K562 (cell line): ENCODE measurements at regions not wholly inside any gene's neighbourhood (a gene's known extent, or its start where the extent isn't known, plus 50 kb on each side); places are given as distances from the start of the nearest gene placed in this dataset.

Source experiments
- CBX5 ChIP-seq: IDR thresholded peaks from 2 replicates; pipeline ENCODE4 v1.6.1; 2014; ENCODE audit warnings: low read depth, borderline replicate concordance
- CHD7 ChIP-seq: fragments of 200-600 bp; sonication (generic); IDR thresholded peaks from one replicate; pipeline ENCODE4 v1.6.1; 2012; ENCODE audit warnings: mild to moderate bottlenecking, low read depth, low read length, inconsistent platforms
- DACH1 ChIP-seq: fragments of 450-650 bp; IDR thresholded peaks from 2 replicates; pipeline ENCODE4 v1.6.1; 2018; ENCODE audit not compliant: partially characterized antibody
- KDM1A ChIP-seq, 2 experiments: fragments of 450-650 bp; IDR thresholded peaks; 2 replicates each; pipeline ENCODE4 v1.6.1; 2016; ENCODE audit warnings: mild to moderate bottlenecking in 2 of 2
- MEF2D ChIP-seq: conservative IDR thresholded peaks from 2 replicates; pipeline ENCODE4 v1.6.1; 2016; ENCODE audit warnings: low read depth, missing genetic modification characterization, missing compliant biosample characterization
- NCOA6 ChIP-seq: fragments of 450-650 bp; IDR thresholded peaks from 2 replicates; pipeline ENCODE4 v1.6.1; 2017; ENCODE audit warnings: mild to moderate bottlenecking
- NR2F6 ChIP-seq: fragments of 450-650 bp; formaldehyde crosslinking; IDR thresholded peaks from 2 replicates; pipeline ENCODE4 v1.4.0; 2020; ENCODE audit warnings: mild to moderate bottlenecking
- POLR2H ChIP-seq: IDR thresholded peaks from 2 replicates; pipeline ENCODE4 v1.6.1; 2016; ENCODE audit warnings: missing genetic modification characterization, low read depth, mild to moderate bottlenecking, control low read depth, missing compliant biosample characterization, moderate library complexity
- PYGO2 ChIP-seq: fragments of 450-650 bp; IDR thresholded peaks from 2 replicates; pipeline ENCODE4 v1.6.1; 2016; ENCODE audit warnings: mild to moderate bottlenecking, missing genetic modification characterization, moderate library complexity, missing compliant biosample characterization
- RNF219 ChIP-seq: fragments of 250-450 bp; sonication (Bioruptor Pico); IDR thresholded peaks from 2 replicates; pipeline ENCODE4 v1.5.0; 2022; ENCODE audit warnings: mild to moderate bottlenecking
- SNAPC5 ChIP-seq: fragments of 250-450 bp; sonication (Bioruptor Pico); IDR thresholded peaks from 2 replicates; pipeline ENCODE4 v1.8.0; 2021; ENCODE audit warnings: moderate library complexity, mild to moderate bottlenecking, inconsistent platforms
- SP2 ChIP-seq: IDR thresholded peaks from 2 replicates; pipeline ENCODE4 v1.6.1; 2011; ENCODE audit warnings: mild to moderate bottlenecking, low read depth, low read length, moderate library complexity; ENCODE audit not compliant: poor library complexity, severe bottlenecking; ENCODE audit errors: extremely low read depth
- YBX1 ChIP-seq: fragments of 450-650 bp; IDR thresholded peaks from 2 replicates; pipeline ENCODE4 v1.7.1; 2016; ENCODE audit warnings: mild to moderate bottlenecking
- ZNF57 ChIP-seq: fragments of 450-650 bp; formaldehyde crosslinking; IDR thresholded peaks from 2 replicates; pipeline ENCODE4 v1.4.0; 2020; ENCODE audit warnings: mild to moderate bottlenecking, moderate library complexity
- ZNF589 ChIP-seq: fragments of 200-800 bp; sonication (Bioruptor generic); IDR thresholded peaks from 2 replicates; pipeline ENCODE4 v1.6.1; 2016; ENCODE audit warnings: low read depth, missing genetic modification characterization, missing compliant biosample characterization
- ZNF696 ChIP-seq: fragments of 250-450 bp; sonication (Bioruptor Pico); conservative IDR thresholded peaks from 2 replicates; pipeline ENCODE4 v1.4.0; 2020; ENCODE audit warnings: mild to moderate bottlenecking, moderate library complexity

GRCh38 chr16:79869304-79870015 lies 268.9 kb upstream of the MAF start (continued):
- TF ChIP-seq DACH1 (no peak), CHD7 (no peak), NR2F6 (no peak), MEF2D (0 out of 2 replicates have a peak, but pooled peaks have one; percentile 36), NCOA6 (no peak), ZNF57 (CRISPR knock-in tag) (no peak), KDM1A (IDR thresholded peaks at IDR 0.05) (no peak), CBX5 (no peak; the same call in 1 of the 2 replicates), YBX1 (no peak), SP2 (no peak), RNF219 (CRISPR knock-in tag) (no peak), PYGO2 (tag) (peak; percentile 68; the same call in 1 of the 2 replicates), SNAPC5 (CRISPR knock-in tag) (no peak), POLR2H (tag) (peak; percentile 91), ZNF696 (CRISPR knock-in tag) (no peak), ZNF589 (peak; percentile 98)
